ENCODE measurements at regions not wholly inside any gene's neighbourhood (a gene's known extent, or its start where the extent isn't known, plus 50 kb on each side); places are given as distances from the start of the nearest gene placed in this dataset.

DNA sequence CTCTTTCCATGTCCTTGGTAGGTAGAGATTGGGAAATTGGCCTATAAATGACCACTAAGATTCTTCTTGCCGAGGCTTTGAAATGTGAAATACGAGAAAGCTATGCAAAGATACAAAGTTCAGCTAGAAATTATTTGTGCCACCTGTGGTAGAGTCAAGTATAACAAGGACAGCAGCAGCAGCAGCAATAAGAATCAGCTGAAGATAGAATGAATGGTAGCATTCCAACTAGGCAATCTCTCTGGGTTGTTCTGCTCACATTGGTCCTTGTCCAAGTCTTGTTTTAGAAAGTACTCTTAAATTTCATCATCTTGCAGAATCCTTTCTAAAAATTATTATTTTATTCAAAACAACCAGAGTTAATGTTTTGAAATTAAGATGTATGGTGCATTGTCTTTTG lies 67.8 kb upstream of the PCDH10 start:
- FAIRE-seq: no peak

DNA sequence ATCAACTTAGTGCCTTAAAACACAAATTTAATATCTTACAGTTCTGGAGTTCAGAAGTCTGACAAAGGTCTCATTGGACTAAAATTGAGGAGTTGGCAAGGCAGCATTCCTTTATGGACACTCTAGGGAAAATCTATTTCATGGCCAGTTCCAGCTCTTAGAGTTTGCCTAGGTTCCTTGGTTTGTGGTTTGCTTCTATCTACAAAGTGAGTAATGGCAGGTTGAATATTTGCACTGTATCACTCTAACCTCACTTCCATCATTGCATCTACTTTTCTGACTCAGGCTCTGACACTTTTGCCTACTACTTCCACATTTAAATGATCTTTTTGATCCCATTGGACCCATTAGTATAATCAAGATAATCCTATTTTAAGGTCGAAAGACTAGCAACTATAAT lies 64.7 kb upstream of the PCDH10 start:
- no peak for FAIRE-seq

DNA sequence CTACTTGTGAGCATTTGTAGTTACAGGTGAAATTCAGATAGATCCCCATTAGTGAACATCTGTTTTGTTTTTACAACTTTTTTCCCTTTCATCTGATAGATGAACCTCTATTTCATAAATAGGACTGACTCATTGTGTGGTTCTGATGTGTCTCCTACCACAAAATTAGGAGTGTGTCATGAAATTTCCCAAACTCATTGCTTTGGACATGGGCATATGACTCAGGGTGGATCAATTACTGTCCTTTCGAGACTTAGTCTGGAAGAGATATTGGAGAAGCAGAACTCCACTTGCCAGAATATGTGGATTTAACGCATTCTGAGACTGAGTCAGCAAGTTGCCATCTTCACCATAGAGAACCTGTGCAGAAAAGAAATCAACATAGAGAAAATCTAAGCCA lies 53.5 kb upstream of the PCDH10 start:
- FAIRE-seq: no peak

DNA sequence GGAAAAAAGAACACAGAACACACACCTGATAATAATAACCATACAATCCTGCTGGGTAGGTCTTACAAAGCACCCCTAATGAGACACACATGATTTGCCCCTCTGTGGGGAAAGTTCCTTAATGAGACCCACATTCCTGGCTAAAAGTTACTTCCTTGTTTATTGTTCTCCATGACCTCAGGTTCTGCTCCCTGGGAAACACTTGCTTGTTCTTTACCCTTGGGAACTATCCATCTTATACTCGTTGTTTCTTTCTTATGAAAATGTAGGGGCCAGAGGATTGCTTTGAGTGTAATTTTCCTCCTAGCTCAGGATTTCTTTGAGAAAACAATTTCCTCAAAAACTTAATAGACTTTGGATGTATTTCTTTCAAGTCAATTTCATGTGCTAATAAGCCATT lies 52.1 kb upstream of the PCDH10 start:
- FAIRE-seq: no peak

Data from colon (tissue), 2 donors.